NAMALWA (cell line): ENCODE measurements at regions not wholly inside any gene's neighbourhood (a gene's known extent, or its start where the extent isn't known, plus 50 kb on each side); places are given as distances from the start of the nearest gene placed in this dataset.

Experiments used
- DNase-seq: peaks from one replicate; pipeline ENCODE4 v3.0.0-alpha.2; 2015; ENCODE audit warnings: low spot score

DNA sequence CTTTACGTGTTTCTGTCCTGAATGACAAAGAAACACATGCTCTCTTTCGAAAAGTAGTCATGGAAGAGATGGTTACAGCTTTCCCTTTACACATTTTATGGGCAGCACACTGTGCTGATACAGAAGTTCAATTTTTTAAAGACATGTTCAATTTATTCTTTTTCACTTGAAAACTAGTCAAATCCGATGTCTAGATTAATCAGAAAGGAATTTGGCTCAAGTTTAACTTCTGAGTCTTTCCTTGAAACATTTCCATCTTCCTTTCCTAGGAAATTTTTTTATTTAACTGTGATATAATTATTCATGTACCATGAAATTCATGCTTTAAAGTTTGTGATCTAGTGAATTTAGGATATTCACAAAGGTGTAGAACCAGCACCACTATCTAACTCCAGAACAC is 360.1 kb downstream of the TNS3 start:
- DNase-seq: no peak

DNA sequence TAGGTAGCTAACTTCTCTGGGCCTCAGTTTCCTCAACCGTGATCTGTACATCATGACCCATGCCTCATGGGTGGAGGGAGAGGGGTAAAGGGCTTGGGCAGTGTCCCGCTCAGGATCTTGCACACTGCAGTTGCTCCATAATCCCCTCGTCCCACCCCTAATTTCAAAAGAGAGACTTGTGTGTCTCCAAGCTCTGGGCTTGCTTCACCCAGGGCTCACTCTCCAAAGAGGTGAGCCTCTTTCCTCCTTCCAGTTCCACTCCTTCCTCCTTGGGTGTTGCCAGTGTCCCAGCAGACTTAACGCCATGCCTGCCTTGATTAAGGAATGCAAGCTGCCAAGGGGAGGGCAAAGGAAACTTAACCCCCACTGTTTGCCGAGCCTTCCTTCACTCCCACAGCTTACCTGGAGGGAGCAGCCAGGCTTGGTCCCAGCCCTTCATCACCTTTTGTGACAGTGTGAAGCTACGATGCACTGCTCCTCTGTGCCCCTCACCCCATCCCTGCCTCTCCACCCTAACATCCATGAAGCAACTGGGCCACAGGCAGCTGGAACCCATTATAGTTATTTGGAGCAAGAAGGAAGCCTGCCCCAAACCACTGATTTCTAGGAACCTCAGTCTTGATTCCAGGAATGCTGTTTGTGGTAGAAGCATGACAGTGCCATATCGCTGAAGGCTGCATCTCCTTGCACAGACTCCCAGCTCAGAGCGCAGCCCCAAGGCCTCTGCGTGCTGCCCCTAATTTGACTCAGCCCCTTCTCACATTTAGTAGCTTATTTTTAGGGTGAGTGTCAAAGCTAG is 363.3 kb downstream of the TNS3 start:
- DNase-seq: no peak

DNA sequence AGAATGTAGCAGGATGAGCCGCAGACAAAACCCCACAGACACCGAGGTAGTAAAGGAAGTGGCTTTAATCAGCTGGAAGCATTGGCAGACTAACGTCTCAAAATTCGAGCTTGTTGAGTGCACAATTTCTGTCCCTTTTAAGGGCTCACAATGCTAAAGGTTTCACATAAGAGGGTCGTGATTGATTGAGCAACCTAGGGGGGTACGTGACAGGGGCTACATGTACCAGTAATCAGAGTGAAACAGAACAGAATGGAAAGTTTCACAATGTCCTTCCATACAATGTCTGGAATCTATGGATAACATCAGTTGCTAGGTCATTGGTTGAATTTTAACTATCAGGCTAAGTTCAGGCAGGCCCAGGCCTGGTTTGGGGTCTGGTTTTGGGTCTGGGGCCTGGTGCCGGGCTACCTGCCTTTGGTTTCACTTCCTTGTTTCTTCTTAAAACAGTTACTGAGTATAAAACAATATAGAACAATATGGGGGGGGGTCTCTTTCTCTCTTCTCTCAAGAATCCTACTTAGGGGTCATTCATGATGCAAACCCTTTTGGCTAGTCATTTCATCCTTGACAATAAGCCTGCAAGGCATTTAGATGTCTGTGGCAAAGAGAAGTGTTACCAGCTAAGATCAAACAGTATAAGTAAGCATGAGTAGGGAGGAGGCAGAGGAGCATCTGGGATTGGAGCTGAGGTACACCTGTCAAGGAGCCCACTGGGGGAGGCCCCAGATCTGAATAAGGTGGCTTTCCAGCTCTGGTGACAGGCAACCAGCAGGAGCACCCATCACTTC is 364.1 kb downstream of the TNS3 start:
- DNase-seq: no peak

DNA sequence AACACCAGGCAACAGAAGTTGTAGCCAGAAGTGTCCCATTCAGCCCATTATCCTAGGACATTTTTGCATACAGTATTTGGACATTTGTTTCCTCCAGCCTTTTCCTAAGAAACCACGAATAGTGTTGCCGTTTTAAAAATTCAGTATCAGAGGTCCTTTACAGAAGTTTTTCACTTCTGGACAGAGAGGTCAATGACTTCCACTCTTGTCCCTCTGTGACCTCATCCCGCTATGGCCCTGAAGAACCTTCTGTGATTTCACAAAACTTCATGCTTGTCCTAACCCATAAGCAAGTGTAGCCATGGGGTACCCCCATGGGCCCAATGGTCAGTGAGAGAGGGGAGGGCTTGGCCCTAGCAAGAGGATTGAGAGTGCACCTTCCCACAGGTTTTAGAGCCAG is 364.8 kb downstream of the TNS3 start:
- no peak for DNase-seq

DNA sequence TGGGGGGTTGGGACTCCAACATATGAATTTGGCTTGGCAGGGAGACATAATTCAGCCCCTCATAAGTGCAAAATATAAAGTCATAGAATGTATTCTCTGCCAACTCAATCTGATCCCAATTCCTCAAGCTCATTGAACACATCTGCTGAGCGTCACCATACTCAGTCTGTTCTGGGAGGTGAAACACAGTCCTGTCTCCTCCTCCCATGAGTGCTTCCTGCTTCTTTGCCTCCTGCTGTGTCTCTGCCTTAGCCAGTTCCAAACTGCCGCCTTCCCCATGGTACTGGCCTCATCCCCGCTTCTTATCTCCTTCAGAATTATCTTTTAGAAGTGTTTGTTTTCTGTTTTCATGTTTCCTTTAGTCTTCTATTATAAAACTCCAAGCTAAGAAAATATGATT is 365.5 kb downstream of the TNS3 start:
- DNase-seq: no peak

DNA sequence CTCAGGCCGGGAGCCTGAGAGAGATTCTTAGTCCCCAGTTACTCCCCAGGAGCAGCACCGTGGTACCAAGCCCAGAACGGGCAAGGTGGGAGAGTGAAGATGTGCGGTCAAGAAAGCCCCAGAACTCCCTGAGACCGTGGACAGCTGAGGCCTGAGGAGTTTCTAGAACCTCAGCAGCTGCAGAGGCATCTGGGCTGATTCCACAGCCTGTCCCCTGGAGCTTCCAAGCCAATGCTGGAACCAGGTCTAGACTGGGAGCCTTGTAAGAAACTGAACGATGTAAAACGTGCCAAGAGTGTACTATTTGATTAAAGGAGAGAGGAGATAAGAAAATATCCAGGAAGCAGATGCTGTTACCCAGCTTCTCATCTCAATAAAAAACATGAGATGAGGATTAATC is 366.3 kb downstream of the TNS3 start:
- DNase-seq: no peak

DNA sequence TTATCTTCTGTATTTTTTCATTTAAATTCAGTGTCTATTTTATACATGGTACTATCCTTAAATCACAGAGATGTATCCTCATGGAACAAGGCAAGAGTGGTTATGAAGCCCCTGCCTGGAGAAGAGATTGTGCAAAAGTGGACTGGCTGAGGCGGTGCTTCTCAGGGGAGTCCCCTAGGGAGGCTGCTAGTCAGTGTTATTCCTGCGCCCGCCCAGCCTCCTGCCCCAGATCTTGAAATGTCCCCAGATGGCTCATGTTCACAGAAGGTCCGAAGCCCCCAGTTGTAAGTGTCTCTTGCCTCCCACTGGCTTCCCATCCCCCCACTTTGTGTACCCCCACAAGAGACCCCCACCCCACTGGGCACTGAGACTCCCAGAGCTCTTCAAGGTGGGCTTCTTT is 366.9 kb downstream of the TNS3 start:
- DNase-seq: no peak

DNA sequence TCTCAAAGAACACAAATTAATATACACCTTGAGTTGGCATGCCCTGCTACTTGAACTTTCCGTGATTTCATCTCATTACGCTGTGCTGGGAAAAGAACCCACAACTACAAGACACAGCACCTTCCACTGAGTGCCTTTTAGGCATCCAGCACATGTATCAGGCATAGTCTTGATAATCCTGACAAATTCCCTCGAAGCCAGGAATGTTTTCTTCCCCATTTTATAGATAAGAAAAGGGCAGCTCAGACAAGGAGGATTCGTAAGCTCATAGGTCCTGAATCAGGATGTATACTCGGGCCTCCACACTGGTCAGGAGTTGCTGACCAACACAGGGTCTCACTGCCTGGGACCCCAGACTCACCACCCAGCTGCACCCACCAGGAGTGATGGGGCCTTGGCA is 368.6 kb downstream of the TNS3 start:
- DNase-seq: no peak

DNA sequence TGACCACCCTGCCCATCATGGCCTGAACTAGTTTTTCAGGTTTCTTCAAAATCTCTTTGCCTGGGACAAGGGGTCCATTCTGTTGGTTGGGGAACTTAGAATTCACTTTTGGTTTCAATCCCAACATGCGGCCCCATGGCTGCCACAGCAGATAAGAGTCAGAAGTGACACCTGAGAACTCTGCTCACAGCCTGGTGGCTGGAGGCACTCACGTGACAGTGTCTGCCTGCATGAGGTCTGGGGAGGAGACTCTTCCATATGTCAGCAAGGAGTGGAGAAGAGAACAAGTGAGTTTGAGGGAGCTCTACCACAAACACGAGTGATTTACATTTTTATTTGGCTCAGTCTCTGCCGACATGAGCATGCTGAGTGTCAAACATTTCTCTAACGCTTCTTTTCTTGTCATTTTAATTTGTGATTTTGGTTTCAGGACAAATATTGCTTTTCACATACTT is 370.4 kb downstream of the TNS3 start:
- no peak for DNase-seq

DNA sequence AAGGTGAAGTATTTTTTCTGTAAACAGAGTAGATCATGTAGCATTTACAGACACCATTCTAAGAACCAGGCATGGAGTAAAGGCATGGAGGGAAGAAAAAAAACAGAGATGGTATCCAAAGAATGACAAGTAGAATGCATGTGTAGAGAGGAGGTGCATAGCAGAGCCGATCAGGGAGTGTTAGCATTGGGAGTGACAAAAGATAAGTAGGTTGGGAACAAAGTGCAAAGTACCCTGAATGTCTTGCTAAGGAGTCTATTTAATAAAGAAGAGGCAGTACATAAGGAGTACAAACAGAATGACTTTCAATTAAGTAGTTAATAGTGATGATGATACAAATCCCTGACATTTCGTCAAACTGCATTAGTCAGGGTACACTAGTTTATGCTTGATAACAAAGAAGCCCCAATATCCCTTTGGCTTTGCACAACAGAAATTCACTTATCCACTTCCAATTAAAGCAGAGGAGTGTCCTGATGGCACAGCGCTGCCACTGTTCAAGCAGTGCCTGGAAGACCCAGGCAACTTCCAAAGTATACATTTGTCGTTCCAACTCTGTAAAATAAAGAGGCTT is 371.5 kb downstream of the TNS3 start:
- no peak for DNase-seq

DNA sequence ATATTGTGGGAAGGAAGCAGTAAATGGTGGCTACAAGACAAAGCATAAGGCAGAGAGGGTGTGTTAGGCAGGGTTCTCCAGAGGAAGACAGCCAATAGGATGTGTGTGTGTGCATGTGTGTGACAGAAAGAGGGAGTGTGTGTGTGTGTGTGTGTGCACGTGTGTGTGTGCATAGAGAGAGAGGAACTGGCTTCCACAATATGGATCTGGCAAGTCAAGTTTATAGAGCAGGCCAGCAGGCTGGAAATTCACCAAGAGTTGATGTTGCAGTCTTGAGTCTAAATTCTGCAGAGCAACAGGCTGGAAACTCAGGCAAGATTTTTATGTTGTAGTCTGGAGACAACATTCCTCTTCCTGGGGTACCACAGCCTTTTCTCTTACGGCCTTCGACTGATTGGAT is 374.0 kb downstream of the TNS3 start:
- DNase-seq: no peak

DNA sequence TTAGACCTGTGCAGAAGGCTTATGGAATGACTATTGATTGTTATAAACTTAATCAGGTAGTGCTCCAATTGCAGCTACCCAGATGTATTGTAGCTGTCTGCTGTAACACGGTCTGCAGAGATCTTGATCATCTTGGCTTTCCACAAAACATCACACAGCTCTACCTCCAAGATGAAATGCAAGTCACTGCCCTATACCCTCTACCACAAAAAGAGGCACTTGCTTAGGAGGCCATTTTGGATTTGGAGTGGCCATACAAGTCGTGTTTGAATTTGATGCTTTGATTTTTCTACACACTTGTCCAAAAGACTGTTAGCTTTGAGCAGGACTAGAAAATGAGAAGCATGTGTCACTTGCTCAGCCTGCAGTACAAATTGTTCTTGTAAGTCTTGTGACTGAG is 377.2 kb downstream of the TNS3 start:
- DNase-seq: no peak

DNA sequence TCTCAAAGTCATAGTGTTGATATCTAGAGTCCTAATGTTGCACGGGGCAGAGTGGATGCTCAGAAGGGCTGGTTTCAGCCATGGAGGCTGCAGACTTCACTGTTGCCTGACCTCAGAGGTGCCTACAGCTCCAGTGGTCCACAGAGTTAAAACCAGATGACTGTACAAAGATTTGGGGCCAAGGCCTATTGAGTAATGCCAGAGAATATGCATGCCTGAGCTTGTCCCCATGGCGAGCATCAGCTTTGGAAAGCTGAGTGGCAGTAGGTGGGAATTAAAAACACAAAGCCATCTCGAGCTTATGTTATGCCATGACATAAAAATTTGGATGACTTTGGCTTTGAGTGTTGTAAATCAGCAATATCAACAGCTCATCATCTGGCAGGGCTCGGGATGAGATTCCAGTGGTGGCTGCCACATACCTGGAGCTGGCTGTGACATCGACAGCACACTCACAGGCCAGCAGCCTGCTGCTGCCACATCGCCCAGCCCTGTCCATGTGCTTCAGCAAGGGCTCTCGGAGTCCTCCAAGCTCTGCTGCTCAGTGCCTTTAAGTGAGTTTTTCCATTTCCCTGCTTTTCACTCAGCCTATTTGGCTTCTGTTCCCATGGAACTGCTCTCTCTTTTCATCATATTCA is 379.6 kb downstream of the TNS3 start:
- DNase-seq: no peak

DNA sequence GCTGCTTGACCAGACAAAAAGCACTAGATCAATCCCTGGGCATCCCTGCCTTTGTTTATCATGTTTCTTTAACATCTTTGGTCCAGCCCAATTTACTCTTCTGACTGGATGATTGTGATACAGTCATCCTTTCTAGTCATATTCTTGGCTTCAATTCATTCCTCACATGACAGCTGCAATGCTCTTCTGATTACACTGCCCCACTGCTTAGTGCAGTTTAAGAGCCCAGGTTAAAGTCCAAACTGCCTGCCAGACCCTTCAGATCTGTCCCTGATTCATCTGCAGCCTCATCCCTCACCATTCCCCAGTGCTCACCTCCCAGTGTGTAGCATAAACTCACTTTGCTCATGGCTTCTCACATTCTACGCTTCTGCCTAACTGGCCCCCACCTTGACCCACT is 383.8 kb downstream of the TNS3 start:
- DNase-seq: no peak

DNA sequence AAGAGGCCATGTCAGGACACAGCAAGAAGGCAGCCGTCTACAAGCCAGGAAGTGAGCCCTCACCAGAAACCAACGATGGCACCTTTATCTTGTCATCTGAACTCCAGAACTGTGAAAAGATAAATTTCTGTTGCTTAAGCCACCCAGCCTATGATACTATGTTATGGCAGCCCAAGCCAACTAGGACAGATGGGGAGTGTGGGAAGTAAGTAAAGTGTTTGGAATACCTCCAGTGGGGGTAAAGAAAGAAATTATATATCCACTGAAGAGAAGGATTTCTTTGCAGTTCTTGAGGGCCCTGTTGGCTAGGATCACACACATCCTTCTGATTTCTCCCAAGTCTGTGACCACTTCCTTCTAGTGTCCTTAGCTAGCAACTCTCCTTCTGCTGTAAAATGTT is 384.4 kb downstream of the TNS3 start:
- no peak for DNase-seq

DNA sequence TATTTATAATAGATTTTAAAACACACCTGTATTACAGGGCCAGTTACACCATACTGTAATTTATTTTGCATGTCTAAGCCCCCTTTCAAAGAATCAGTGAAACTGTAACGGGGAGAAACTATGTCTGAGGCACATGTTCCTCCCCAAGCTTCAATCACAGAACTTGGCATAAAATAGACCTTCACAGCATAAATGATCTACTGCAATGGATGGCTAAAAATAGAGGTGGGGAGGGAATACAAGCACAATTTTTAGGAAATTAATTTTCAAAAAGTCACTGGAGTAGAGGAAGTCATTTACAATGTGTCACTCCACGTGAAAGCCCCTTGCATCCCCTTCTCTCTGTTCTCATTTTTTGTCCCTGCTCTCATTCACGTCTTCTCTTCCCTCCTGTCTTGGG is 385.2 kb downstream of the TNS3 start:
- no peak for DNase-seq

DNA sequence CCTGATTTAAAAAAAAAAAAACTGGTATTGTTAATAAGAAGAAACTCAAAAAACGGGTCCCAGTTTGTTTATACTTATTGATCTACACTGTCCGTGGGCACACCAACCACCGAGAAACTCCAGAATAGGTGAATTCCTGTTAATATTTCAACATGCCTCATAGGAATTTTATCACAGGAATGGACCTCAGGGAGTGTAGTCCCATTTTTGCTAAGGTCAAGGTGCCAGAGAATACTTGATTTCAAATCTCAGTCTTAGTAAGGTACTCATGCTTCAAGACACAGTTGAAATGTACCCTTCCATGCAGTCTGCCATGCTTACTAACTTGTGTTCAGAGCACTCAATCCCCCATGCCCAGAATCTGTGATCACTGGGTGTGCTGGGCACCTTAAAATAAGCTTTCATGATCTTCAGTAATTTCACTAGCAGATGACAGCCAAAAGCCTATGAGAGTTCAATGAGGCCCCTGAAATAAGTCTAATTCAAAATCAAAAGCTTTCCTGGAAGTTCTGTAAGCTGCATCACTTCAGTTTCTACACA is 385.7 kb downstream of the TNS3 start:
- DNase-seq: no peak

DNA sequence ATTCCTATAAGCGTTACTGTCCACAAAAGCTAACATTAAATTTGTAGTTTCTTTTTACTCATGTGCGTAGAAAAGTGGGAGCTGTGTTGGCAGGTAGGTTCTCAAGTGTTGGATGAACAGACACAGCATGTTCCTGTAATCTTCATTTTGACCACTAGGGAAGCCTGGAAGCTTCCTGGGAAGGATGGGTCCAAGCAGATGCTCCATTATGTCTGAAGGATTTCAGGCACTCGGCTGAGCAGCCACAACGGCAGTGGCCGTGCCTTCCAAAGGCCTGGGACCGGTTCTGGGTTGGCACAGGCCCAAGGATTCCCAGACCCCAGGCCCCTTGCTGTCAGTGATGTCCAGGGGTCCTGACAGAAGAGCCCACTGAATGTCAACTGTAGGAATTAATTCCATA is 386.3 kb downstream of the TNS3 start:
- DNase-seq: no peak

DNA sequence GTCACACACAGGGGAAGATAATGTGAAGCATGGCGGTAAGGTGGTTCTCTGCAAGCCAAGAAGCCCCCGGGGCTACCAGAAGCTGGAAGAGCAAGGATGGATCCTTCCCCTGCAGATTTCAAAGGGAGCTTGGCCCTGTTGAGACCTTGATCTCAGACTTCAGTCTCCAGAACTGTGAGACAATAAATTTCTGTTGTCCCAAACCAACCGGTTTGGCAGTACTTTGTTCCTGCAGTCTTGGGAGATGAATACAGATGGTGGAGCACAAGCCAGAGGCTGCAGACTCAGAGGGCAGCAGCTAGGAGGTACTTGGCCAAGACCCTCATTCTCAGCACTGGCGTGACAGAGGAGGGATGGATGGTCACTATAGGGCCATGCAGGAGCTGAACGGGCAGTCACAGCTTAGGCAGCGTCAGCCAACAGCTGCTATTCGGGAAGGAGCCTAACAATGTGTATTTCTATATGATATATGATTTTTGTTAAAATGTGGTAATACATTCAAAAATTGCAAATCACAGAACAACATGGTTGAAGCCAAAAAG is 387.3 kb downstream of the TNS3 start:
- DNase-seq: no peak

DNA sequence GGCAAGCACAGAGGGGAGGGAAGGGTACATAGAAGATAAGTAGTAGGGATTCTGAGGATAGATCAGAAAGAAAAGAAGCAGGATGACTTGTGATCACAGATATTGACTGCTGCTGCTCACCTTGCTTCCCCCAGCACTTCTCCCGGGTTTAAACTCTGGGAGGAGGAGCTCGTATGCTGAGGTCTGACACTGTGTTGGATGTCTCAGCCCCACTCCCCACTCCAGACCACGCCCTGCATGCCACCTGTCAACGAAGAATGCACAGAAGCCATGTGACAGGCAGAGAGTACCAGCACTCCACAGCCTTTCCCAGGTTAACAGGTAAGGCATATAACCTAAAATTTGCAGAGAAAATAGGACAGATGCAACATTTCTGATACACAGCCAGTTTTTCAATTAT is 388.9 kb downstream of the TNS3 start:
- no peak for DNase-seq

DNA sequence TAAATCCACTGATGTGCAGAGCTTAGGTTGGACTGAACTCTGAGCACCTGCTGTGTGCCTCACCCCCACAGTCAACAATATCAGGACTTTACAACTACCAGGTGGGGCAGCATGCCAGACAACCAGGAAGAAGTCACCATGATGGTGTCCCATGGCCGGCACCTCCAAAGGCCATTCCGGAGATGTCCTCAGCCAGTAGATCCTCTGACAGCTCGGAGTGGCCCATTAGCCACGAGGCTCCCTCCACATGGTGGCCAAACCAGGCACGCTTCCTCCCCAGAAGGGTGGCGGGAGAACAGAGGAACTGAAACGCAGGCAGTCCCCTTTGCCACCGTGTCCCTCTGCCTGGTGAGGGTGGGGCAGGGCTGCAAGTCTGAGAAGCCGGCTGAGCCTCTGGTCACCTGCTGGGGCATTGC is 390.0 kb downstream of the TNS3 start:
- no peak for DNase-seq

DNA sequence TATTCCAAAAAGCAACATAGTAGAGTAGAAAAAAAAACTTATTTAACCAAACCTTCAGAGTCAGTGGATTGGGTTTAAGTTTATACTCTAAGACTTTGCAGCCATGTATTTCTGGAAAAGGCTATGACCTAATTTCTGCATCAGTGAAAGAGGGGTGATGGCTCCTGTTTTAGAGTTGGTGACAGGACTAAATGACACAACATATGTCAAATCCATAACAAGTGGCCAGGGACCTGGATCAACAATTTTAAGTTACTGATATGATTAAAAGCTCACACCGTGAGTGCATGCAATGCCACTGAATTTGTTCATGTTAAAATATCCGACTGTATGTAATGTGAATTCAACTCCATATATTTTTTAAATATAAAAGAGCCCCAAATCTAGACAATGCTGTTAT is 390.6 kb downstream of the TNS3 start:
- no peak for DNase-seq
